GM13977 (cell line): ENCODE measurements at regions not wholly inside any gene's neighbourhood (a gene's known extent, or its start where the extent isn't known, plus 50 kb on each side); places are given as distances from the start of the nearest gene placed in this dataset.

Source experiments
- DNase-seq: peaks from one replicate; pipeline ENCODE4 v3.0.0; 2012; ENCODE audit warnings: low spot score
- in situ Hi-C: fragments of 300-500 bp; cut with MboI; formaldehyde crosslinking; loops from one replicate; pipeline ENCODE4 v1.12.0; 2022; ENCODE audit warnings: low sequenced_read_pairs, low pct_unique_long_range_greater_than_20kb, mixed read lengths, inconsistent platforms; ENCODE audit not compliant: unreplicated experiment
- TF ChIP-seq, protein P1 (sequence below): IDR thresholded peaks from 2 replicates; pipeline ENCODE4 v1.5.1; 2012; ENCODE audit warnings: mild to moderate bottlenecking, control low read depth; ENCODE audit not compliant: insufficient read depth; ENCODE audit errors: extremely low read depth, missing control alignments

DNA sequence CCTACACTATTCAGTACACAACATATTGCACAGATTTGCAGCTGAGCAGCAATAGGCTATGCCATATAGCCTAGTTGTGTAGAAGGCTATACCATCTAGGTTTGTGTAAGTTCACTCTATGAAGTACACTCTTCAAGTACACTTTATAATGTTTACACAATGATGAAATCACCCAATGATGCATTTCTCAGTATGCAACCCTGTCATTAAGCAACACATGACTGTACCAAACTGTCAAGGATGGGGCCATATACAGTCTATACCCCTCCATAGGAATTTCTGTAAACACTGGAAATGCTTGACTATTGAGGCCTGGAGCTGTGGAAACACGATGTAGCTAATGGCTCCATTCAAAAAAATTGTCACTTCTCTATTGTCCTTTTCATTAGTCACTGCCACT is 535.4 kb downstream of the EPM2A start:
- in situ Hi-C loops, result loop anchor here (25.0 kb wide), 1 partner anchor 613 kb away; no protein-coding TSS in a partner anchor
- DNase-seq, result no peak
- TF ChIP-seq, protein P1, sequence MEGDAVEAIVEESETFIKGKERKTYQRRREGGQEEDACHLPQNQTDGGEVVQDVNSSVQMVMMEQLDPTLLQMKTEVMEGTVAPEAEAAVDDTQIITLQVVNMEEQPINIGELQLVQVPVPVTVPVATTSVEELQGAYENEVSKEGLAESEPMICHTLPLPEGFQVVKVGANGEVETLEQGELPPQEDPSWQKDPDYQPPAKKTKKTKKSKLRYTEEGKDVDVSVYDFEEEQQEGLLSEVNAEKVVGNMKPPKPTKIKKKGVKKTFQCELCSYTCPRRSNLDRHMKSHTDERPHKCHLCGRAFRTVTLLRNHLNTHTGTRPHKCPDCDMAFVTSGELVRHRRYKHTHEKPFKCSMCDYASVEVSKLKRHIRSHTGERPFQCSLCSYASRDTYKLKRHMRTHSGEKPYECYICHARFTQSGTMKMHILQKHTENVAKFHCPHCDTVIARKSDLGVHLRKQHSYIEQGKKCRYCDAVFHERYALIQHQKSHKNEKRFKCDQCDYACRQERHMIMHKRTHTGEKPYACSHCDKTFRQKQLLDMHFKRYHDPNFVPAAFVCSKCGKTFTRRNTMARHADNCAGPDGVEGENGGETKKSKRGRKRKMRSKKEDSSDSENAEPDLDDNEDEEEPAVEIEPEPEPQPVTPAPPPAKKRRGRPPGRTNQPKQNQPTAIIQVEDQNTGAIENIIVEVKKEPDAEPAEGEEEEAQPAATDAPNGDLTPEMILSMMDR, result no peak

GRCh38 chr6:145204301-145204700 is 531.0 kb downstream of the EPM2A start:
- in situ Hi-C loops, result loop anchor here (25.0 kb wide), 1 partner anchor 617 kb away; no protein-coding TSS in a partner anchor
- TF ChIP-seq, protein P1, result no peak
- no peak for DNase-seq

GRCh38 chr6:145206247-145206907 is 528.9 kb downstream of the EPM2A start:
- in situ Hi-C loops, result loop anchor here (25.0 kb wide), 1 partner anchor 619 kb away; no protein-coding TSS in a partner anchor
- no peak for DNase-seq
- TF ChIP-seq, protein P1, result no peak

DNA sequence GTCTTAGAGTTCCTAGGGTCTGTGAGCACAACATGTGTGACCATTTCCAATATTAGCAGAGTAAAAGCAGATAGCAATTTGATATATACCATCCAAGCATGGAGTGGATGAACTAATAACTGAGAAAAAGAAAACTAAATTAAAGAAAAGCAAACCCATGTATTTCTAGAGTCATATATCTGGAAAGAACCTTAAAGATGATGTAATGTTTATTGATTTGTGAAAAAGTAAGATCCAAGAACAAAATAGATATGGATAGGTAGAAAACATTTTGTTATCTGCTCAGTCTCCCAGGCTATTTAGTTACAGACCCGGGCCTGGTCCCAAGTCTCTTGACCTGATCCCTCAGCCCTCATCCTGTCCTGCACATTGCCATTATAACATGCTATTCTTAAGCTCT is 526.8 kb downstream of the EPM2A start:
- TF ChIP-seq, protein P1, result no peak
- in situ Hi-C loops, result loop anchor here (25.0 kb wide), 1 partner anchor 621 kb away; no protein-coding TSS in a partner anchor
- DNase-seq, result no peak

DNA sequence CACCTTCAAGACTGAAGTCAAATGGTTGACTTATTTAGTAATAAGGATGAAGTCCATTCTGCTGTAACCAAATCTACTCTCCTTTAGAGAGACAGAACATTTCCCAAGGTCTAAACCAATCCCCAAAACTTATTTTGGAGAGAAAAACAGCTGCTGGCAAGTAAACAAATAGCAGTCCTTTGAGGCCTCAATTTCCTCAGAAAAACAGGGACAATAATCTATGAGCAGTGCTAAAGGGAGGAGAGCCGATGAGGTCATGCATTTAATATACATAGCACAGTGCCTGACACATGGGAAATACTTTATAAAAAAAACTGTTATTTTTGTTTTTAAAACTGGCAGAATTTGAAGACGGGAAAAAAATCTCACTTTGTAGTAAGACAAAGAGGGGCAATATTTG is 526.0 kb downstream of the EPM2A start:
- TF ChIP-seq, protein P1, result no peak
- in situ Hi-C loops, result loop anchor here (25.0 kb wide), 1 partner anchor 622 kb away; no protein-coding TSS in a partner anchor
- no peak for DNase-seq

DNA sequence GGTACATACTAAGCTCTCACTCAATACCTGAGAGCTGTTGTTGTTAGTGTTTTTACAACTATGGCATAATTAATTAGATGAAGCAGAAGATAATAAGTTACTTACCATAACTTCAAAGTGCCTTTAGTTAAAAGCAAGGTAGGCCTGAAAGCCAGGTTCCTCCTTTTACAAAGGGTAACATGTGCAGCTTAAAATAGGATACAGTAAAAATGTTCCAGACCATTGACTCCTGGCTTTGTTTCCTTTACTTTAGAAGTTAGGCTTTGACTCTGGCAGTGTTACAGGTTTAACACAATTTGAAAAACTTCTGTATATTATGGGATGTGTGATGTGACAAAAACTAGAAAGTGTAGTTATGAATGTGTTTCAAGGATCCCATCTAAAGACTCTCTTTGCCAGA is 522.5 kb downstream of the EPM2A start:
- in situ Hi-C loops, result loop anchor here (25.0 kb wide), 1 partner anchor 626 kb away; no protein-coding TSS in a partner anchor

More for the DNA sequence above, 522.5 kb downstream of the EPM2A start:
- TF ChIP-seq, protein P1, result no peak
- no peak for DNase-seq
